Myocyte (in vitro differentiated cells): ENCODE measurements at regions not wholly inside any gene's neighbourhood (a gene's known extent, or its start where the extent isn't known, plus 50 kb on each side); places are given as distances from the start of the nearest gene placed in this dataset.
"Not testable (repeated sequence)": the region's sequence is repeated elsewhere in the genome, so short reads cannot be mapped to it uniquely, and the experiment has no call there.

Experiments
- DNase-seq: peaks from one replicate; pipeline ENCODE4 v3.0.0-alpha.2; 2012; ENCODE audit warnings: low read depth

GRCh38 chr3:167001374-167001773 lies 378.7 kb downstream of the ZBBX start:
- no peak for DNase-seq

DNA sequence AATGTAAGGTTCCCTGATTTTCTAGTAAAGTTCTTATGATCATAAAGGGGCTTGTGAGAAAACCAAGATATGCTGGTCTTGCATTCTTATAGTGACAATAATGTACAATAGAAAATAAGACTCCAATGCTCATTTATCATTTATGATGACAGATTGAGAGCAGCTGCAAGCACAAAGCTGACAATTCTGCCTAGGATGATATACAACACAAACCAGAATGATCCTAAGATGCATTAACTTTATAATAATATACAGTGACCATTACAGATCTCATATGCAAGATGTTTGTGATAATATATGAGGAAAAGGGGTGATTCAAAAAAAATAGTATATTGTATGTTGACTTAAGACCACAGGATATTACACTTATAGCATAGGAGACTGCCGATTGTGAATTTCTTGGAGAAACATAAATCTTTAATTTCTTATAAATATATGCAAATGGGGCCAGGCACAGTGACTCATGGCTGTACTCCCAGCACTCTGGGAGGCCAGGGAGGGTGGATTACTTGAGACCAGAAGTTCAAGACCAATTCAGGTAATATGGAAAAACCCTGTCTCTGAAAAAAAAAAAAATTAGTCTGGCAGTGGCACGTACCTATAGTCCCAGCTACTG lies 387.0 kb downstream of the ZBBX start:
- no peak for DNase-seq

- DNase-seq: no peak
Observed at GRCh38 chr3:166986000-166986399, 394.1 kb downstream of the ZBBX start.

DNA sequence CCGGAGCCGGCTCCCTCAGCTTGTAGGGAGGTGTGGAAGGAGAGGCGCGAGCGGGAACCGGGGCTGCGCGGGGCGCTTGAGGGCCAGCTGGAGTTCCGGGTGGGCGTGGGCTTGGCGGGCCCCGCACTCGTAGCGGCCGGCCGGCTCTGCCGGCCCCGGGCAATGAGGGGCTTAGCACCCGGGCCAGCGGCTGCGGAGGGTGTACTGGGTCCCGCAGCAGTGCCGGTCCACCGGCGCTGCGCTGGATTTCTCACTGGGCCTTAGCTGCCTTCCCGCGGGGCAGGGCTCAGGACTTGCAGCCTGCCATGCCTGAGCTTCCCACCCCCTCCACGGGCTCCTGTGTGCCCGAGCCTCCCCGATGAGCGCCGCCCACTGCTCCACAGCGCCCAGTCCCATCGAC lies 404.3 kb downstream of the ZBBX start:
- DNase-seq: not testable (repeated sequence)

- not testable (repeated sequence) for DNase-seq
Observed at GRCh38 chr3:166967714-166968113, 412.4 kb downstream of the ZBBX start.

- no peak for DNase-seq
Observed at GRCh38 chr3:166962911-166963310, 417.2 kb downstream of the ZBBX start.

GRCh38 chr3:166957121-166957520 lies 423.0 kb downstream of the ZBBX start:
- DNase-seq: no peak

DNA sequence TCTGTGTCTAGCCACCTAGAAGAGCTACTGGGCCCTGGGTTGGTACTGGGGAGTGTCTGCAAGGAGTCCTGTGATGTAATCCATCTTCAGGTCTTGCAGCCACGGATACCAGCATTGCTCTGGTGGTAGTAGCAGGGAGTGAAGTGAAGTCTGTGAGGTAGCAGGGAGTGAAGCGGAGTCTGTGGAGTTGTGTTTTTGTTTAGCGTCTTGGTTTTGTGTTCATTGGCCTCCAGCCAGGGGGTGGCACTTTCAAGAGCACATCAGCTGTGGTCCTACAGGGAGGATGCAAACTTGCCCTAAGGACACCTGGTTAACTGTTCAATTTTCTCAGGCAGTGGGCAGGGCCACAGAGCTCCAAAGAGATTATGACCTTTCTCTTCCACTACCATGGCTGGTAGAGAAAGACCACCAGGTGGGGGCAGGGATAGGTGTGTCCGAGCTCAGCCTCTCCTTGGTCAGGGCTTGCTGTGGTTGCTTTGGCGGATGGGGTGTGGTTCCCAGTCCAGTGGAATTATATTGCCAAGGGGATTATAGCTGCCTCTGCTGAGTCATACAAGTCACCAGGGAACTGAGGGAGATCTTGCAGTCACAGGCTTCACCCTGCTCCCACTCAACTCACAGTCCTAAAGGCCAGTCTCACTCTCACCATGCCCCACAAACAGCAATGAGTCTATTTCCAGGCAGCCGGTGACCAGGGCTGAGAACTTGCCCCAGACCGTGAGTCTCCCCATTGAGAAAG lies 424.7 kb downstream of the ZBBX start:
- no peak for DNase-seq

- no peak for DNase-seq
Observed at GRCh38 chr3:166934879-166935278, 445.2 kb downstream of the ZBBX start.

DNA sequence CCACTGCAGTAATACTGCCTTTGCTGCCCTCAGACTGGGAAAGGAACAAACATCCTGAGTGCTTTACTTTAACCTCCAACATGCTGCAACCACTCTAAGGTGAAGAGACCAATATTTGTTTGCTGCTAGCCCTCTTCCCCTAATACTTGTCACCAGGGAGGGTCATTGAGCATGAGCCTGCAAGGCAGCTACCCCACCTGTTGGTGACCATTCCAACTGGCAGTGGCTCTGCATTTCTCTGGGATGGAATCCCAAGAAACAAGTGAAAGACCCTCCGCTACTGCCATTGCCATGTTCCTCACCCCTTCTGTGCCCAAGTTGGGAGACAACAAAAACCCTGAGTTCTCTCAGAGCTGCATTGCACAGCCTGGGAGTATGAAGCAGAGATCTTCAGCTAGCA lies 462.7 kb downstream of the ZBBX start:
- DNase-seq: no peak

DNA sequence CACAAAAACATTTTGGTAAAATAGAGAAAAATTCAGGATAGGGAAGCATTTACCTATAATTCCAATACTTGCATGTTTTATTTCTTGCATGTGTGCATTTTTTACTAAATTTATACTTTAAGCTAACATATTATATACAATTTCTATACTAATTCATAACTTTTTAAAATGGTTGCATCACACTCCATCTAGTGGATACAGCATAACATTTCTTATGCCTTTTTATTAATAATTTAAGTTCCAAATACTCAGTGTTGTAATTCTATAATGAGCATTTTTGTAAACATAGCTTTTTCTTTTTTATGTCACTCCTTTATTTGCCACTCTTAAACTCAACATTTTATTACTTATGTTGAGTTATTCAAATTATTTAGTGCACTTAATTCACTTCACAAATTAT lies 477.7 kb downstream of the ZBBX start:
- no peak for DNase-seq

GRCh38 chr3:166900866-166901577 lies 479.1 kb downstream of the ZBBX start:
- DNase-seq: no peak

DNA sequence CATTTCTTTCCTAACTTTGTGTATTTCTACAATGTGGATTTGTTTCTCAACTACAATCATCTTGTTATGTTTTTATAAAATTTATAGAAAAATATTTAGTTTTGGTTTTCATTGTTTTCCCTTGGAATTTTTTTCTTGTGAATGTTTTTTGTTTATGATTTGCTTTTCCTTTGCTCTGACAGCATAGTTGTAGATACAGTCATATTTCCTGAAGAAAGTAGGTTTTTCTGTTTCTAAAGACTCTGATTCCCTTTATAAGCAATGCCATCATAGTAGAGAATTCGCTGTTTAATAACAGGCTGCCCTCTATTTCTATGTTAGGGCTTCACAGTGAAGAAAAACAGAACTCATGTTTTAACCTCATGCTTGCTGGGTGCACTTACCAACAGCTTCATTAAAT lies 482.3 kb downstream of the ZBBX start:
- DNase-seq: no peak

DNA sequence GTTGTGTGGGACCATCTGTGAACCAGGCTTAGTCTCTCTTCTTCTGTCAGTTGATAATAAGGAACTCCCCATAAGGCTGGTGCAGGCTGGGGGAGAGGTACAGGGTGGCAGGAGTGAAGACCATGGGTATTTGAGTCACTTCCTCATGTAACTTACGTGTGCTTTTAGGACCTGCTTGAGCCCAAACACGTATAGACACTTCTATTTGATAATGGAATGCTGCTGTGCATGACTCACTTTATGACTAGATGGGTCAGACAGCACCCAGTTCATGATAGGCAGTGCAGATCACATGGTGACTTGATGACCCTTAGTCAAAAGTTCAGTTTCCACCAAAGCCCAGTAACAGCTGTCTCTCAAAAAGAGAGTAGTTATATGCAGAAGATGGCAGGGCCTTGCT lies 490.9 kb downstream of the ZBBX start:
- no peak for DNase-seq

- no peak for DNase-seq
Observed at GRCh38 chr3:166879661-166880060, 500.4 kb downstream of the ZBBX start.

DNA sequence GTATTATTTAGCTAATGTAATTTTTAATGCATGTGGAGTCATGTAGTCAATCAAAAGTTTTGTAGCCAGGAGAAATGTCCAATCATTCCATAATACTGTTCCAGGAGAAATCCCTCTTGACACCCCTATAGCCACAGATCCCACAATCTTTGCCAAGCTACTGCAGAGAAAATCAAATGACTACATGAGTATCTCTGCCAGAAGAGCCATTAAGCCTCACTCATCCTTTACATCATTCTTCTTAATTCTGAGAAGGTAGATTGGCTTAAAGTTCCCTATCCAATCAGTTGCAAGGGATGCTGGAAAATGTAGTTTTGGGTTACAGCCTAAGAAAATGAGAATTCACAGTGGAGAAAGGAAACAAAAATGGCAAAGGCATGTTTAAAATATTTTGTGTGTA lies 502.1 kb downstream of the ZBBX start:
- DNase-seq: no peak

GRCh38 chr3:166864473-166865467 lies 515.3 kb downstream of the ZBBX start:
- DNase-seq: no peak

- DNase-seq: no peak
Observed at GRCh38 chr3:166860217-166860616, 519.9 kb downstream of the ZBBX start.

GRCh38 chr3:166844329-166844728 lies 535.8 kb downstream of the ZBBX start:
- DNase-seq: no peak

DNA sequence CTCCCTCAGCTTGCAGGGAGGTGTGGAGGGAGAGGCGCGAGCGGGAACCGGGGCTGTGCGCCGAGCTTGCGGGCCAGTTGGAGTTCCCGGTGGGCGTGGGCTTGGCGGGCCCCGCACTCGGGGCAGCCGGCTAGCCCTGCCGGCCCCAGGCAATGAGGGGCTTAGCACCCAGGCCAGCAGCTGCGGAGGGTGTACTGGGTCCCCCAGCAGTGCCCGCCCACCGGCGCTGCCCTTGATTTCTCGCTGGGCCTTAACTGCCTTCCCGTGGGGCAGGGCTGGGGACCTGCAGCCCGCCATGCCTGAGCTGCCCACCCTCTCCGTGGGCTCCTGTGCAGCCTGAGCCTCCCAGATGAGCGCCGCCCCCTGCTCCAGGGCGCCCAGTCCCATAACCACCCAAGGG lies 537.3 kb downstream of the ZBBX start:
- DNase-seq: not testable (repeated sequence)

GRCh38 chr3:166837535-166837934 lies 542.6 kb downstream of the ZBBX start:
- DNase-seq: no peak
